Pulmonary artery endothelial cell (primary cell): ENCODE measurements at regions not wholly inside any gene's neighbourhood (a gene's known extent, or its start where the extent isn't known, plus 50 kb on each side); places are given as distances from the start of the nearest gene placed in this dataset.

Source experiments
- DNase-seq: peaks from one replicate; pipeline ENCODE4 v3.0.0-alpha.2; 2011; ENCODE audit warnings: low read depth, low spot score

- no peak for DNase-seq
Observed at GRCh38 chr2:12083081-12083581, 336.7 kb downstream of the LPIN1 start.

- no peak for DNase-seq
Observed at GRCh38 chr2:12083713-12084419, 337.4 kb downstream of the LPIN1 start.

- no peak for DNase-seq
Observed at GRCh38 chr2:12087175-12087574, 340.7 kb downstream of the LPIN1 start.

GRCh38 chr2:12087671-12088380 is 341.4 kb downstream of the LPIN1 start:
- no peak for DNase-seq

GRCh38 chr2:12089001-12089400 is 342.6 kb downstream of the LPIN1 start:
- DNase-seq: no peak

- no peak for DNase-seq
Observed at GRCh38 chr2:12089496-12089895, 343.1 kb downstream of the LPIN1 start.

- DNase-seq: no peak
Observed at GRCh38 chr2:12090072-12090471, 343.6 kb downstream of the LPIN1 start.

- DNase-seq: no peak
Observed at GRCh38 chr2:12090590-12090989, 344.2 kb downstream of the LPIN1 start.

GRCh38 chr2:12091201-12091806 is 344.9 kb downstream of the LPIN1 start:
- no peak for DNase-seq

- no peak for DNase-seq
Observed at GRCh38 chr2:12094134-12094533, 347.7 kb downstream of the LPIN1 start.

GRCh38 chr2:12096051-12096787 is 349.8 kb downstream of the LPIN1 start:
- DNase-seq: no peak

- no peak for DNase-seq
Observed at GRCh38 chr2:12096788-12097449, 350.5 kb downstream of the LPIN1 start.

- DNase-seq: no peak
Observed at GRCh38 chr2:12097859-12098258, 351.4 kb downstream of the LPIN1 start.

GRCh38 chr2:12099374-12099773 is 352.9 kb downstream of the LPIN1 start:
- no peak for DNase-seq

GRCh38 chr2:12102679-12103078 is 356.2 kb downstream of the LPIN1 start:
- DNase-seq: no peak

- no peak for DNase-seq
Observed at GRCh38 chr2:12105180-12105579, 358.7 kb downstream of the LPIN1 start.

GRCh38 chr2:12106440-12107080 is 360.1 kb downstream of the LPIN1 start:
- DNase-seq: no peak

GRCh38 chr2:12107321-12107720 is 360.9 kb downstream of the LPIN1 start:
- DNase-seq: no peak

GRCh38 chr2:12107939-12108338 is 361.5 kb downstream of the LPIN1 start:
- no peak for DNase-seq

- no peak for DNase-seq
Observed at GRCh38 chr2:12109363-12110017, 363.1 kb downstream of the LPIN1 start.
